BLaER1 treated with 17β-estradiol and CSF1 and Interleukin-3, amounts not matched to agents 10 nM and 100 nM (cell line): ENCODE measurements at regions not wholly inside any gene's neighbourhood (a gene's known extent, or its start where the extent isn't known, plus 50 kb on each side); places are given as distances from the start of the nearest gene placed in this dataset.

Experiments used
- H3K27ac ChIP-seq, 11 experiments: shearing (Covaris generic); formaldehyde crosslinking; 2 replicates each; pipeline ENCODE4 v1.8.1; 2022
- H3K27me3 ChIP-seq, 11 experiments: shearing (Covaris generic); formaldehyde crosslinking; 2 replicates each; pipeline ENCODE4 v1.8.1; 2022
- H3K36me3 ChIP-seq, 11 experiments: shearing (Covaris generic); formaldehyde crosslinking; 2 replicates each; pipeline ENCODE4 v1.8.1; 2022
- H3K4me1 ChIP-seq, 10 experiments: shearing (Covaris generic); formaldehyde crosslinking; 2 replicates each; pipeline ENCODE4 v1.8.1; 2022
- H3K4me2 ChIP-seq, 11 experiments: shearing (Covaris generic); formaldehyde crosslinking; 2 replicates each; pipeline ENCODE4 v1.8.1; 2022
- H3K4me3 ChIP-seq, 10 experiments: shearing (Covaris generic); formaldehyde crosslinking; 2 replicates each; pipeline ENCODE4 v1.8.1; 2022
- H3K9ac ChIP-seq, 11 experiments: shearing (Covaris generic); formaldehyde crosslinking; 2 replicates each; pipeline ENCODE4 v1.8.1; 2022
- H3K9me3 ChIP-seq, 11 experiments: shearing (Covaris generic); formaldehyde crosslinking; replicated peaks in 1 of 11; 2 replicates each; pipeline ENCODE4 v1.8.1; 2022
- H4K20me1 ChIP-seq, 11 experiments: shearing (Covaris generic); formaldehyde crosslinking; 2 replicates each; pipeline ENCODE4 v1.8.1; 2022
- Cebpa-rat ChIP-seq, 11 experiments: shearing (Covaris generic); IDR thresholded peaks; 2 replicates each; pipeline ENCODE4 v1.8.1; 2022

DNA sequence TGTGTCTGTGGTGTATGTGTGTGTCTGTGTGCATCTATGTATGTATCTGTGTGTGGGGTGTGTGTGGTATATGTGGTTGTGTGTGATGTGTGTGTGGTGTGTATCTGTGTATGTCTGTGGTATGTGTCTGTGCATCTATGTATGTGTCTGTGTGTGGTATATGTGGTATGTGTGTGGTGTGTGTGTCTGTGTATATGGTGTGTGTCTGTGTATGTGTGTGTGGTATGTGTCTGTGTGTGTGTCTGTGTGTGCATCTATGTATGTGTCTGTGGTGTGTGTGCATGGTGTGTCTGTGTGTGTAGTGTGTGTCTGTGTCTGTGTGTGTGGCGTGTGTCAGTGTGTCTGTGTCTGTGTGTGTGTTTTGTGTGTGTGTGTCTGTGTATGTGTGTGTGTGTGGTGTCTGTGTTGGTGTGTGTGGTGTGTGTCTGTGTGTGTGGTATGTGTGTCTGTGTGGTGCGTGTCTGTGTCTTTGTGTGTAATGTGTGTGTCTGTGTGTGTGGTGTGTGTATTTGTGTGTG lies 121.9 kb upstream of the MVB12B start:
- Histone ChIP-seq H3K4me3 (no peak overlapping the region), H3K9ac (no peak overlapping the region; a peak in 2 of 22 replicates), H3K4me1 (peaks cover 30 to 53% (median 46%) of the 10 kb centered on the region in 10 experiments), H3K4me2 (peak overlapping the region; percentile 51 to 89 (median 74)), H3K27me3 (no peaks in the 10 kb centered on the region), H3K27ac (peak overlapping the region in 4 of 11 experiments; percentile 8 to 59 (median 37); a peak in 3 of 22 replicates), H4K20me1 (no peaks in the 10 kb centered on the region; a peak in 1 of 22 replicates), H3K9me3 (peaks cover 5 to 21% (median 16%) of the 10 kb centered on the region in 11 experiments; a peak in 21 of 22 replicates), H3K36me3 (no peaks in the 10 kb centered on the region)
- no peak for TF ChIP-seq Cebpa-rat (IDR thresholded peaks at IDR 0.05)

DNA sequence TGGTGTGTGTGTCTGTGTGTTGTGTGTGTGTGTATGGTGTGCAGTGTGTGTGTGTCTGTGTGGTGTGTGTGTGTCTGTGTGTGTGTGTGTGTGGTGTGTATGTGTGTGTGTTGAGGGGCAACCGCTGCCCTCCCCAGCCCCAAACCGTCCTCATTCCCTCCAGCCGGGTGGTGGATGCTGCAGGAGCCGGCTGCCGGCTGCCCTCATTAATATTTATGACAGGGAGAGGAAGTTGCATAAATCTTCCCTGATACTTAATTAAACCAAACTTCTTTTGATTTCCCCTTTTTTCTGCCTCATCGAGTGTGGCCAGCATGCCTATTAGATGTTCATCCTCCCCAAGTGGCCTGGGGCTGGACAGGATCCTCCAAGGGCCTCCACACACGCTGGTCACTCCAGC lies 121.4 kb upstream of the MVB12B start:
- no peak overlapping the region; a peak in 2 of 22 replicates for H3K9ac ChIP-seq
- no peaks in the 10 kb centered on the region for H3K36me3 ChIP-seq
- TF ChIP-seq Cebpa-rat (IDR thresholded peaks at IDR 0.05): no peak
- H3K27me3 ChIP-seq: no peaks in the 10 kb centered on the region
- peak overlapping the region in 4 of 11 experiments; percentile 8 to 52 (median 29); a peak in 1 of 22 replicates for H3K27ac ChIP-seq
- peaks cover 0 to 16% (median 11%) of the 10 kb centered on the region in 11 experiments; a peak in 20 of 22 replicates for H3K9me3 ChIP-seq
- H4K20me1 ChIP-seq: no peaks in the 10 kb centered on the region; a peak in 1 of 22 replicates
- H3K4me2 ChIP-seq: peak overlapping the region; percentile 51 to 89 (median 74)
- peaks cover 30 to 53% (median 46%) of the 10 kb centered on the region in 10 experiments for H3K4me1 ChIP-seq
- H3K4me3 ChIP-seq: no peak overlapping the region

DNA sequence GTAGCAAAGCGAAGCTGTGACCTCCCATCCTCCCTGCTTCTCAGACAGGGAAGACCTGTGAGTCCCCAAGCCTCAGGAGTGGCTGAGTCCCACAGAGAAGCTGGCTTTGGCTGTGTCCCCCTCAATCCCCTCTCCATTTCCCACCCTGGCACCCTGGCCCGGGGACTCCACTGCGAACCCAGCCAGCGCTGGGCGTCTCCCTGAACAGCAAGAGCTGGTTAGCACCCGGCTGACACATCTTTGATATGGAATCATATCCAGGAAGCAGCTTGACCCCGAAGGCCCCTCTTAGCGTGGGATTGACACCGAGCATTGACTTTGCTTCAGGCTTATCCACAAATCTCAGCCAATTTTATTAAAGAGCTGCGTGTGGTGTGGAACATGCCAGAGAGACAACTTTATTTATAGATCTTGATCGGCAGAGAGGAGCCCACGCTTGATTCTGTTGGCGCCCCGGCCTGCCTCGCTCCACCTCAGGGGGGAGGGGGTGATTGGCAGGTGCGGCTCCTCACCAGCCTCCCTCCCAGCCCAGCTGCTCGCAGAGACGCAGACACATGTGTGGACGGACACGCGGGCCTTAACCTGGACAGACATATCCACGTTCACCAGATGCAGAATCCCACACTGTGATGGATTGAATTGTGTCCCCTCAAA lies 120.7 kb upstream of the MVB12B start:
- Histone ChIP-seq H3K9me3 (peaks cover 1 to 16% (median 10%) of the 10 kb centered on the region in 11 experiments; a peak in 21 of 22 replicates), H3K27ac (peak overlapping the region in 4 of 11 experiments; percentile 1 to 37 (median 20); a peak in 3 of 22 replicates), H3K4me2 (peak overlapping the region; percentile 51 to 89 (median 74)), H3K9ac (no peak overlapping the region), H4K20me1 (no peaks in the 10 kb centered on the region; a peak in 1 of 22 replicates), H3K27me3 (no peaks in the 10 kb centered on the region), H3K4me3 (no peak overlapping the region), H3K36me3 (peaks cover 0 to 4% (median 0%) of the 10 kb centered on the region in 11 experiments; a peak in 1 of 22 replicates), H3K4me1 (peaks cover 30 to 53% (median 46%) of the 10 kb centered on the region in 10 experiments)
- TF ChIP-seq Cebpa-rat (IDR thresholded peaks at IDR 0.05): no peak

DNA sequence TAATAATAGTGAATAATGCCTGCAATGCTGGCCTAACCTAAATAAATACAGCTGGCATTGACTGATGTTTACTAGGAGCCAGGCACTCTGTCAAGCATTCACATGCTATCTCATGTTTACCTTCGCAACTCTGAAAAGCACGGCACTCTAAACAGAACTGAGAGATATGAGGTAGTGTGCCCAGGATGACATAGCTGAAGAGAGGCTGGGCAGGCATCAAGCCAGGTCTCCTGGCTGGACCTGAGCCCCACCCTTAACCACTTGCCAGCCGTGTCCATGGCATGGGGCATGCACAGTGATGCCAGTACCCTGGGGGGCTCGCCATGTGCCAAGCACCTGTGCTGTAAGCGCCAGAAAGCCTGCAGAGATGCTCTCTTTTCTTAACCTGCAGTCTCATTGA lies 119.4 kb upstream of the MVB12B start:
- no peaks in the 10 kb centered on the region for H3K27me3 ChIP-seq
- H3K4me1 ChIP-seq: peaks cover 31 to 64% (median 55%) of the 10 kb centered on the region in 10 experiments
- H3K9me3 ChIP-seq: peaks cover 0 to 21% (median 14%) of the 10 kb centered on the region in 11 experiments; a peak in 19 of 22 replicates
- no peak overlapping the region for H3K4me2 ChIP-seq
- H3K4me3 ChIP-seq: no peak overlapping the region
- peaks cover 0 to 12% (median 0%) of the 10 kb centered on the region in 11 experiments; a peak in 2 of 22 replicates for H3K36me3 ChIP-seq
- H3K9ac ChIP-seq: no peak overlapping the region
- H3K27ac ChIP-seq: no peak overlapping the region
- TF ChIP-seq Cebpa-rat (IDR thresholded peaks at IDR 0.05): no peak
- no peaks in the 10 kb centered on the region; a peak in 1 of 22 replicates for H4K20me1 ChIP-seq

DNA sequence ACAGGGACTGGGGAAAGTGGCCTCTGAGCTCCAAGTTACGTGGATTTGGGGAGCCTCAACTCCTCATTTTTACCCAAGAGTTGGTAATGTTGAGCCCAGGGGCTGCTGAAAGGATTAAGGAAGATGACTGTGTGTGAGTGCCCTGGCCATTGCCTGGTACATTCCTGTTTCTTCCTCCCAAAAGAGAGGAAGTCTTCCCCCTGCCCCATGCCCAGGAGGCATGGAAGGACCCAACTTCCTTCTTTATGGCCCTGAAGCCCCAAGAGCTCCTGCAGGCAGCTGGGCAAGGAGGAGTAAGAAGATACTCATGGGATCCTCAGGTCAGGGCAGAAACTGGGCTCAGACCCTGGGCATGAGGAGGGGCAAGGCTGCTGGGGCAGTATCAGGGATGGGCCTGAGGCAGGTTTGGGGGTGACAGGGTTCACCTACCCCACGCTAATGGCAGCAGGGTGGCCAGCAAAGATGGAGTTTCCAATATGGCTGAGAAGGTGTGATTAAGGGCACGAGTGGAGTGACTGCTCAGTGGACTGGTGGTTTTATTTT lies 118.3 kb upstream of the MVB12B start:
- H3K27ac ChIP-seq: no peak overlapping the region
- no peaks in the 10 kb centered on the region for H3K27me3 ChIP-seq
- peak overlapping the region in 3 of 11 experiments; percentile 12 to 33 (median 24); a peak in 5 of 22 replicates for H3K4me2 ChIP-seq
- H3K4me1 ChIP-seq: peaks cover 31 to 60% (median 49%) of the 10 kb centered on the region in 10 experiments
- no peak overlapping the region for H3K9ac ChIP-seq
- H3K4me3 ChIP-seq: no peak overlapping the region
- TF ChIP-seq Cebpa-rat (IDR thresholded peaks at IDR 0.05): no peak
- no peaks in the 10 kb centered on the region for H4K20me1 ChIP-seq
- H3K9me3 ChIP-seq: peaks cover 7 to 30% (median 24%) of the 10 kb centered on the region in 11 experiments
- H3K36me3 ChIP-seq: peaks cover 0 to 12% (median 0%) of the 10 kb centered on the region in 11 experiments; a peak in 2 of 22 replicates

DNA sequence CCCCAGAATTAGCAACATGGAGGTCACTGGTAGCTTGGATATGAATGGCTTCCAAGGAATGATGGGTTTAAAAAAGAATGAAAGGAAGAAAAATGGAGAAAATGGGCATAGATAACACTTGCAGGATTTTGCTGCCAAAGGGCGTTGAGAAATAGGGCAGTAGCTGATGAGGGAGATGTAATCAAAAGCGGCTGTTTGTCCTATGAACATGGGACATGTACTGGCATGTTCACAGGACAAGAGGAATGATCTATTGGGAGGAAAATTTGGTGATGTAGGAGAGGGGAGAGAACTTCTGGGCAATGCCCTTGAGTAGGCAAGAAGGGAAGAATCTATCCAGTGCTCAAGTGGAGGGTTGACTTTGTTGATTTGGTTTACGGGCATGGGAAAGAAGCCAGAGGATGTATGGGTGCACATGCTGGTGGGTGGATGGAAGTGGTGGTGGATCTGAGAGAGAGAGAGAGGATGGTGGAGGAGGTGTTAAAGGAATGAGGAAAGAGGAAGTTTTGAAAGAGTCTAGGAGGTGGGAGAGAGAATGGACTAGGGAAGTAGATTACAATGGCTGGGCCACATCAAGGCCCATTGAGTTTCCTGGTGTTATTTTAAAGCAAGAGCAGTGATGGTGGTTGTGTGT lies 115.1 kb upstream of the MVB12B start:
- Histone ChIP-seq H3K4me2 (peak overlapping the region; percentile 7 to 73 (median 44); a peak in 17 of 22 replicates), H3K36me3 (peaks cover 0 to 12% (median 0%) of the 10 kb centered on the region in 11 experiments; a peak in 3 of 22 replicates), H3K4me1 (peaks cover 6 to 34% (median 17%) of the 10 kb centered on the region in 10 experiments), H4K20me1 (no peaks in the 10 kb centered on the region), H3K4me3 (no peak overlapping the region), H3K9me3 (peaks cover 26 to 56% (median 43%) of the 10 kb centered on the region in 11 experiments), H3K9ac (no peak overlapping the region), H3K27ac (peak overlapping the region in 2 of 11 experiments; percentile 45 to 46; a peak in 3 of 22 replicates), H3K27me3 (no peaks in the 10 kb centered on the region)
- no peak for TF ChIP-seq Cebpa-rat (IDR thresholded peaks at IDR 0.05)

DNA sequence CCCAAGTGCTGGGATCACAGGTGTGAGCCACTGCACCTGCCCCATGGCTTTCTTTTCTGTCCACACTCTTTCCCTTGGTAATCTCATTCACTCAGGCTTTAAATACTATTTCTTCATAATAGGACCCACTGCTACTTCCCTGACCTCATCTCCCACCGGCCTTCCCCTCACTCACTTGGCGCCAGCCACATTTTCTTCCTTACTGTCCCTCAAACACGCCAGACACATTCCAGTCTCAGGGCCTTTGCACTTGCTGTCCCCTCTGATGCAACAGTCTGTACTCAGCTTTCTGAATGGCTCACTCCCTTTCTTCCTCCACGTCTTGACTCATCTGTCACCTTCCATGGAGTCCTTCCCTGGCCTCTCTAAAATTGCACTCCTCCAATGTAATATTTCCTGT lies 111.1 kb upstream of the MVB12B start:
- H4K20me1 ChIP-seq: no peaks in the 10 kb centered on the region
- TF ChIP-seq Cebpa-rat (IDR thresholded peaks at IDR 0.05): no peak
- H3K27me3 ChIP-seq: no peaks in the 10 kb centered on the region
- no peak overlapping the region for H3K4me3 ChIP-seq
- no peak overlapping the region for H3K9ac ChIP-seq
- H3K4me2 ChIP-seq: no peak overlapping the region
- peaks cover 26 to 57% (median 44%) of the 10 kb centered on the region in 11 experiments for H3K9me3 ChIP-seq
- no peak overlapping the region for H3K27ac ChIP-seq
- H3K4me1 ChIP-seq: peaks cover 17 to 70% (median 48%) of the 10 kb centered on the region in 10 experiments
- H3K36me3 ChIP-seq: peaks cover 0 to 12% (median 0%) of the 10 kb centered on the region in 11 experiments; a peak in 3 of 22 replicates

DNA sequence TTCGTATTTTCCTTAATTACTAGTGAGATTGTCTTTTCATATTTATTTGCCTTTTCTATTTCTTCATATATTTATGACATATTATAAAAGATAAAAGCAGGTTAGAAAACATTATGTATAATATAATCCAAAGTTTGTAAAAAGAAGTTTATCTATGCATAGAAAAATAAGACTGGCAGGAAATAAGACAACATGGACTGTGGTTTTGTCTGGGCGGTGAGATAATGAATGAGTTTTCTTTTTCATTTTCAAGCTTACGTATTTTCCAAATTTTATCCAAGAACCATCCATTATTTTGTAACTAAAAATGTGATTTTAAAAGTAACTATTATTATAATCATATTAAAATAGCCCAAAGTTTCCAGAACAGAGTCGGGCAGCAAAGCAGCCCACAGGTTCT lies 109.8 kb upstream of the MVB12B start:
- 0 out of 22 replicates have a peak overlapping the region, but pooled peaks of 1 of the 11 experiments have one; percentile 47 for H3K9ac ChIP-seq
- H3K4me1 ChIP-seq: peaks cover 17 to 66% (median 45%) of the 10 kb centered on the region in 10 experiments
- peaks cover 0 to 5% (median 0%) of the 10 kb centered on the region in 11 experiments; a peak in 2 of 22 replicates for H3K36me3 ChIP-seq
- H4K20me1 ChIP-seq: no peaks in the 10 kb centered on the region
- H3K9me3 ChIP-seq: peaks cover 29 to 53% (median 44%) of the 10 kb centered on the region in 11 experiments
- peak overlapping the region in 1 of 10 experiments; percentile 44; a peak in 1 of 20 replicates for H3K4me3 ChIP-seq
- no peak for TF ChIP-seq Cebpa-rat (IDR thresholded peaks at IDR 0.05)
- peak overlapping the region; percentile 76 to 95 (median 83); a peak in 21 of 22 replicates for H3K4me2 ChIP-seq
- H3K27ac ChIP-seq: 0 out of 22 replicates have a peak overlapping the region, but pooled peaks of 1 of the 11 experiments have one; percentile 64
- peaks cover 0 to 8% (median 0%) of the 10 kb centered on the region in 11 experiments; a peak in 7 of 22 replicates for H3K27me3 ChIP-seq
